Lung (tissue), 11 donors: ENCODE measurements at regions not wholly inside any gene's neighbourhood (a gene's known extent, or its start where the extent isn't known, plus 50 kb on each side); places are given as distances from the start of the nearest gene placed in this dataset.

ENCODE experiments used
- ATAC-seq: fragments of 200-7000 bp; cut with Tn5 transposase; one replicate; pipeline ENCODE4 v1.9.1; 2020; ENCODE audit warnings: moderate number of reproducible peaks; ENCODE audit not compliant: insufficient read depth, low FRiP score
- DNase-seq, 3 donors: peaks; one replicate each; pipeline ENCODE4 v3.0.0-alpha.2; 2013 to 2017
- H3K27ac ChIP-seq, 2 donors: one replicate each; pipeline ENCODE4 v1.5.1; 2013; ENCODE audit warnings: mild to moderate bottlenecking in 2 of 2, moderate library complexity in 2 of 2, control low read depth in 1 of 2, inconsistent platforms in 1 of 2, low read depth in 1 of 2, low read length in 1 of 2
- H3K27me3 ChIP-seq, 3 donors: one replicate each; pipeline ENCODE4 v1.5.1; 2013; ENCODE audit warnings: low read length in 2 of 3; ENCODE audit not compliant: control insufficient read depth in 3 of 3, insufficient read depth in 3 of 3
- H3K36me3 ChIP-seq, 4 donors: one replicate each; pipeline ENCODE4 v1.5.1; 2013; ENCODE audit warnings: low read length in 4 of 4, mild to moderate bottlenecking in 1 of 4, moderate library complexity in 1 of 4; ENCODE audit not compliant: control insufficient read depth in 4 of 4, insufficient read depth in 4 of 4
- H3K4me1 ChIP-seq, 5 donors: one replicate each; pipeline ENCODE4 v1.5.1; 2013; ENCODE audit warnings: low read length in 5 of 5, mild to moderate bottlenecking in 2 of 5, moderate library complexity in 1 of 5; ENCODE audit not compliant: control insufficient read depth in 5 of 5, insufficient read depth in 5 of 5
- H3K4me3 ChIP-seq: one replicate; pipeline ENCODE4 v1.5.1; 2013; ENCODE audit warnings: mild to moderate bottlenecking, control low read depth, moderate library complexity
- H3K9ac ChIP-seq, 2 donors: one replicate each; pipeline ENCODE4 v1.5.1; 2013; ENCODE audit warnings: low read length in 2 of 2, control low read depth in 1 of 2; ENCODE audit not compliant: insufficient read depth in 1 of 2
- H3K9me3 ChIP-seq, 4 donors: one replicate each; pipeline ENCODE4 v1.5.1; 2013; ENCODE audit warnings: low read length in 3 of 4, mild to moderate bottlenecking in 1 of 4, moderate library complexity in 1 of 4; ENCODE audit not compliant: control insufficient read depth in 4 of 4, insufficient read depth in 3 of 4
- WGBS, 2 donors: extraction: QIAGEN DNeasy Blood & Tissue Kit; methylation state at CpG; one replicate each; pipeline ENCODE4 v1.1.7; 2013; 5-methylcytosine and 5-hydroxymethylcytosine counted together
- TF ChIP-seq, protein P1 (sequence below): IDR thresholded peaks from 2 replicates; pipeline ENCODE4 v1.5.1; 2012; ENCODE audit warnings: mild to moderate bottlenecking; ENCODE audit errors: control extremely low read depth, extremely low read depth
- donor health status: control.
- donor health status: control.
- donor health status: Bipolar disorder and iron deficiency.
- donor health status: healthy.
- donor health status: DM: yes; HTN: yes; CAD: no.

DNA sequence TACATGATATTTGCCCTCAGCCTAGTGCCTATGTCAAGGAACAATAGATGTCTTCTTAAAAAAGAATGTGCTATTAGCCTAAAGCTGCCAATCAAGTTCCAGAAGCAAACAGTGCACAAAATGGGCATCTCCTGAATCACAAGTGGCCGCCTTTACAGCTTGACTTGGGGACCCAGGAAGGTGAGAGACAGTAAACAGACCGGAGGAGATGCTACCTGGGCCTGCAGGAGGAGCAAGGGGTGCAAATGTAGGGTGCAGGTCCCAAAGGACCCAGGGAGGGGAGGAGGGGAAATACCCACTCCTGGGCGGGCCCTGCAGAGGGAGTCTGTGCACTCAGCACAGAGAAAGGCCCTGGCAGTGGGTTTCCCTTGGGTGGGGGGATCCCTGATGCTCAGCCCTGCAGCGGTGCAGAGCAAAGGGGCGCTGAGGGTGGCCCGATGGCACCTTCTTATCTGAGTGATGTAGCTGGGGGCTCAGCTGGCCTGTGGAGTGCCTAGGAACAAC is 147.7 kb downstream of the WDR11 start:
- DNase-seq (no peak), ATAC-seq (no peak)
- no peaks in the 10 kb centered on the region for H3K27me3 ChIP-seq
- WGBS, 2 donors: 87 to 94% methylated on average over 6 of the region's 6 CpGs
- TF ChIP-seq, protein P1, sequence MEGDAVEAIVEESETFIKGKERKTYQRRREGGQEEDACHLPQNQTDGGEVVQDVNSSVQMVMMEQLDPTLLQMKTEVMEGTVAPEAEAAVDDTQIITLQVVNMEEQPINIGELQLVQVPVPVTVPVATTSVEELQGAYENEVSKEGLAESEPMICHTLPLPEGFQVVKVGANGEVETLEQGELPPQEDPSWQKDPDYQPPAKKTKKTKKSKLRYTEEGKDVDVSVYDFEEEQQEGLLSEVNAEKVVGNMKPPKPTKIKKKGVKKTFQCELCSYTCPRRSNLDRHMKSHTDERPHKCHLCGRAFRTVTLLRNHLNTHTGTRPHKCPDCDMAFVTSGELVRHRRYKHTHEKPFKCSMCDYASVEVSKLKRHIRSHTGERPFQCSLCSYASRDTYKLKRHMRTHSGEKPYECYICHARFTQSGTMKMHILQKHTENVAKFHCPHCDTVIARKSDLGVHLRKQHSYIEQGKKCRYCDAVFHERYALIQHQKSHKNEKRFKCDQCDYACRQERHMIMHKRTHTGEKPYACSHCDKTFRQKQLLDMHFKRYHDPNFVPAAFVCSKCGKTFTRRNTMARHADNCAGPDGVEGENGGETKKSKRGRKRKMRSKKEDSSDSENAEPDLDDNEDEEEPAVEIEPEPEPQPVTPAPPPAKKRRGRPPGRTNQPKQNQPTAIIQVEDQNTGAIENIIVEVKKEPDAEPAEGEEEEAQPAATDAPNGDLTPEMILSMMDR: no peak
- no peaks in the 10 kb centered on the region for H3K36me3 ChIP-seq
- peaks cover 0 to 9% (median 0%) of the 10 kb centered on the region in 5 donors for H3K4me1 ChIP-seq
- no peak overlapping the region for H3K4me3 ChIP-seq
- no peak overlapping the region for H3K27ac ChIP-seq
- peaks cover 0 to 7% (median 3%) of the 10 kb centered on the region in 4 donors for H3K9me3 ChIP-seq
- H3K9ac ChIP-seq: no peak overlapping the region

DNA sequence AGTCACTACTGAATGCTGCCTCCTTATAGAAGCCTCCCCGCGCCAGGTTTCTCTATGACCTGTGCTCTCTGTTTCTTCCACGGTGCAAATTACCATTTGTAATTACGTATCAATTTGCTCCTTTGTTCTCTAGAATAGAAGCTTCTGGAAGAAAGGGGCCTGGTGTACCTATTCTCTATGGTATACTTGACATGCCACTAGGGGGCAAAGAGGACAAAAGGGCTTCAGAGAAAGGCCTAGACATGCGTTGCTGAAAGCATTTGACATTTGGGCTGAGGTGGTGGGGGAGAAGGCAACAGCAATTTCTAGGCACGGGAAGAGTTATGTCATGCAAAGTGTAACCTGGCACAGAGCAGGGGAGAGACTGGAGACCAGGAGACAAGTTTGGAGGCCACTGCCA is 148.7 kb downstream of the WDR11 start:
- DNase-seq (no peak), ATAC-seq (no peak)
- Histone ChIP-seq H3K36me3 (no peaks in the 10 kb centered on the region), H3K27ac (no peak overlapping the region), H3K9ac (no peak overlapping the region), H3K4me3 (no peak overlapping the region), H3K4me1 (peaks cover 0 to 9% (median 0%) of the 10 kb centered on the region in 5 donors), H3K27me3 (no peaks in the 10 kb centered on the region), H3K9me3 (peaks cover 0 to 5% (median 2%) of the 10 kb centered on the region in 4 donors)
- WGBS, 2 donors: 88 to 89% methylated on average over 6 of the region's 6 CpGs
- TF ChIP-seq, protein P1: no peak

DNA sequence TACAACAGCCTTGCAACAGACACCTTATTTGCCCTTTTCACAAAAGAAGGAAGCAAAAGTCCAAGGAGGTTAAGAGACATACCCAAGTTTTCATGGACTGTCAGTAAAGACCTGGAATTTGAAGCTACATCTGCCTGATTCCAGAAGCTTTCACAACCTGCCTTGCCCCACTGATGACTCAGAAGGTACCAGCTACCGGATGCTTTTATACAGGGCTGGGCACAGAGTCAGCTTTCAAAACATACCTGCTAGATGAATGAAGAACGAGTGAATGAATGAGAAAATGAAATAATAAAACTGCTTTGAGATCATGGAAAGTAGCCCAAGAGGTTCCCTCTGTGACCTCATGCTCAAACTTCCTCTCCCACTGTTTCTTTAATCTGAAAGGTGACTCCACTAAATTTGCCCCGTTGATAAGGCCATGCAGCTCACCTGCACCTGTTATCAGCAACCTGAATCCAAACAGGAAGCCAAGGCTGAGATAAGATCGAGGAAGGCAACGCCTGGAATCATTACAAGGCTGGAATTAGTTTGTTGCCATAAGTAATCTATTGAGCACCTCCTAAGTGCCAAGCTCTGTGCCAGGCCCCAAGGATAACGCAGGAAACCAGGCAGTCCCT is 151.5 kb downstream of the WDR11 start:
- ATAC-seq (no peak), DNase-seq (no peak)
- no peak overlapping the region for H3K27ac ChIP-seq
- WGBS, 2 donors: 48 to 78% methylated on average over 6 of the region's 6 CpGs
- no peak overlapping the region for H3K9ac ChIP-seq
- no peak overlapping the region for H3K4me3 ChIP-seq
- TF ChIP-seq, protein P1: no peak
- peaks cover 0 to 2% (median 0%) of the 10 kb centered on the region in 5 donors for H3K4me1 ChIP-seq
- no peaks in the 10 kb centered on the region for H3K27me3 ChIP-seq
- peaks cover 0 to 20% (median 5%) of the 10 kb centered on the region in 4 donors for H3K9me3 ChIP-seq
- H3K36me3 ChIP-seq: no peaks in the 10 kb centered on the region
